Fibroblast of the aortic adventitia (primary cell): ENCODE measurements at regions not wholly inside any gene's neighbourhood (a gene's known extent, or its start where the extent isn't known, plus 50 kb on each side); places are given as distances from the start of the nearest gene placed in this dataset.
"Not testable (repeated sequence)": the region's sequence is repeated elsewhere in the genome, so short reads cannot be mapped to it uniquely, and the experiment has no call there.

Experiments
- DNase-seq: peaks from one replicate; pipeline ENCODE4 v3.0.0-alpha.2; 2010; ENCODE audit warnings: low read depth
- H3K4me3 ChIP-seq: 2 replicates; pipeline ENCODE4 v1.5.1; 2011; ENCODE audit warnings: low read depth, mild to moderate bottlenecking, control low read depth, low read length, moderate library complexity
- TF ChIP-seq, protein P1 (sequence below): IDR thresholded peaks from 2 replicates; pipeline ENCODE4 v1.5.1; 2011; ENCODE audit warnings: mild to moderate bottlenecking, low read length, control low read depth, inconsistent platforms; ENCODE audit not compliant: insufficient read depth

GRCh38 chr11:87539596-87539995 lies 501.9 kb downstream of the TMEM135 start:
- TF ChIP-seq, protein P1, sequence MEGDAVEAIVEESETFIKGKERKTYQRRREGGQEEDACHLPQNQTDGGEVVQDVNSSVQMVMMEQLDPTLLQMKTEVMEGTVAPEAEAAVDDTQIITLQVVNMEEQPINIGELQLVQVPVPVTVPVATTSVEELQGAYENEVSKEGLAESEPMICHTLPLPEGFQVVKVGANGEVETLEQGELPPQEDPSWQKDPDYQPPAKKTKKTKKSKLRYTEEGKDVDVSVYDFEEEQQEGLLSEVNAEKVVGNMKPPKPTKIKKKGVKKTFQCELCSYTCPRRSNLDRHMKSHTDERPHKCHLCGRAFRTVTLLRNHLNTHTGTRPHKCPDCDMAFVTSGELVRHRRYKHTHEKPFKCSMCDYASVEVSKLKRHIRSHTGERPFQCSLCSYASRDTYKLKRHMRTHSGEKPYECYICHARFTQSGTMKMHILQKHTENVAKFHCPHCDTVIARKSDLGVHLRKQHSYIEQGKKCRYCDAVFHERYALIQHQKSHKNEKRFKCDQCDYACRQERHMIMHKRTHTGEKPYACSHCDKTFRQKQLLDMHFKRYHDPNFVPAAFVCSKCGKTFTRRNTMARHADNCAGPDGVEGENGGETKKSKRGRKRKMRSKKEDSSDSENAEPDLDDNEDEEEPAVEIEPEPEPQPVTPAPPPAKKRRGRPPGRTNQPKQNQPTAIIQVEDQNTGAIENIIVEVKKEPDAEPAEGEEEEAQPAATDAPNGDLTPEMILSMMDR, result no peak
- no peak for DNase-seq
- no peak overlapping the region for H3K4me3 ChIP-seq

GRCh38 chr11:87536565-87536964 lies 498.8 kb downstream of the TMEM135 start:
- TF ChIP-seq, protein P1, result no peak
- no peak overlapping the region for H3K4me3 ChIP-seq
- no peak for DNase-seq

GRCh38 chr11:87536016-87536415 lies 498.3 kb downstream of the TMEM135 start:
- DNase-seq, result no peak
- TF ChIP-seq, protein P1, result no peak

DNA sequence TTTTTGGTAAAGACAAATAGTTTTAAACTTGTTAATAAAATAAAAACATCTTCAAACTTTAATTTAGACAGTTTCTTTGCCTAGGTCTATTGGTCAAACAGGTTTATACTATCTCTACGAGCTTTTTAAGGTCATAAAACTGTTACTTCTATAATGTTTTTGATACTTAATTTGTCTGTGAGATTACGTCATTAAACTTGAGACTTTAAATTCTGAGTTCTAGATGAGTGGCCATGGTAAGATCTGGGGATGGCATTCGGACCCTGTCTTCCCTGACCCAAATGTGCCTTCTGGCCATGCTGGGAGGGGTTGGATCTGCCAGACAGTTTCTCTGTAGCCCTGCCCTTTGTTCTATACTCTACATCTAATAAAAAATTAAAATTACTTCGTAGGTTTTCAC lies 497.8 kb downstream of the TMEM135 start:
- DNase-seq, result no peak
- H3K4me3 ChIP-seq, result no peak overlapping the region
- TF ChIP-seq, protein P1, result no peak

More at GRCh38 chr11:87536016-87536415, 498.3 kb downstream of the TMEM135 start:
- no peak overlapping the region for H3K4me3 ChIP-seq

- peak; percentile 41 for DNase-seq
- not testable (repeated sequence) for H3K4me3 ChIP-seq
Measured at GRCh38 chr11:87531835-87532234, 494.1 kb downstream of the TMEM135 start.

DNA sequence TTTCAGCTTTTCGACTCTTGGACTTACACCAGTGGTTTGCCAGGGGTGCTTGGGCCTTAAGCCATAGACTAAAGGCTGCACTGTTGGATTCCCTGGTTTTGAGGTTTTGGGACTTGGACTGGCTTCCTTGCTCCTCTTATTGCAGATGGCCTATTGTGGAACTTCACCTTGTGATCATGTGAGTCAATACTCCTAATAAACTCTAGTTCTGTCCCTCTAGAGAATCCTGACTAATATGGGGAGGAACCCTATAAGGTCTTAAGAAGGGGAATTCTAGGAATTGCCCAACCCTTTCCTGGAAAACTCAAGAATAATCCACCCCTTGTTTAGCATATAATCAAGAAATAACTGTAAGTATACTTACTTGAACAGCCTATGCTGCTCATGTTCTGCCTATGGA lies 491.8 kb downstream of the TMEM135 start:
- H3K4me3 ChIP-seq, result no peak overlapping the region
- TF ChIP-seq, protein P1, result no peak
- peak; percentile 2 for DNase-seq

GRCh38 chr11:87528752-87529151 lies 491.0 kb downstream of the TMEM135 start:
- no peak overlapping the region for H3K4me3 ChIP-seq
- no peak for DNase-seq
- TF ChIP-seq, protein P1, result no peak
